Mesothelial cell of epicardium (in vitro differentiated cells): ENCODE measurements at regions not wholly inside any gene's neighbourhood (a gene's known extent, or its start where the extent isn't known, plus 50 kb on each side); places are given as distances from the start of the nearest gene placed in this dataset.

Experiments
- DNase-seq, 2 experiments: peaks; one replicate each; pipeline ENCODE4 v3.0.0; 2021; ENCODE audit warnings: low spot score in 2 of 2; ENCODE audit not compliant: unreplicated experiment in 2 of 2
- H3K27ac Mint-ChIP-seq: 2 replicates; pipeline ENCODE4 v1.8.0; 2021; ENCODE audit warnings: mixed read lengths
- H3K27me3 Mint-ChIP-seq: 2 replicates; pipeline ENCODE4 v1.8.0; 2021; ENCODE audit warnings: low read depth, mixed read lengths
- H3K36me3 Mint-ChIP-seq: 2 replicates; pipeline ENCODE4 v1.8.0; 2021; ENCODE audit warnings: mixed read lengths
- H3K4me1 Mint-ChIP-seq: 2 replicates; pipeline ENCODE4 v1.8.0; 2021; ENCODE audit warnings: mixed read lengths
- H3K4me3 Mint-ChIP-seq: 2 replicates; pipeline ENCODE4 v1.8.0; 2021; ENCODE audit warnings: mild to moderate bottlenecking, moderate library complexity, mixed read lengths
- H3K9me3 Mint-ChIP-seq: 2 replicates; pipeline ENCODE4 v1.8.0; 2021; ENCODE audit warnings: mixed read lengths
- CTCF ChIP-seq: fragments of 200-600 bp; sonication (generic); IDR thresholded peaks from one replicate; pipeline ENCODE4 v1.5.0; 2021; ENCODE audit warnings: antibody characterized with exemption; ENCODE audit not compliant: unreplicated experiment

GRCh38 chr12:43277651-43278540, 274.1 kb downstream of the ADAMTS20 start:
- Mint-ChIP-seq H3K9me3 (peaks cover 11% of the 10 kb centered on the region), H3K36me3 (peaks cover 4% of the 10 kb centered on the region), H3K4me1 (peaks cover 30% of the 10 kb centered on the region), H3K4me3 (no peak overlapping the region), H3K27ac (peak overlapping the region; percentile 39), H3K27me3 (no peaks in the 10 kb centered on the region)
- DNase-seq = no peak
- no peak for TF ChIP-seq CTCF

- no peak for TF ChIP-seq CTCF
- peaks cover 4% of the 10 kb centered on the region for H3K9me3 Mint-ChIP-seq
- peaks cover 4% of the 10 kb centered on the region for H3K36me3 Mint-ChIP-seq
- H3K4me3 Mint-ChIP-seq = no peak overlapping the region
- peak overlapping the region; percentile 19 for H3K27ac Mint-ChIP-seq
- H3K27me3 Mint-ChIP-seq = no peaks in the 10 kb centered on the region
- peaks cover 19% of the 10 kb centered on the region for H3K4me1 Mint-ChIP-seq
- no peak for DNase-seq
Measured at GRCh38 chr12:43273467-43273866, 278.5 kb downstream of the ADAMTS20 start.

GRCh38 chr12:43271659-43272058, 280.3 kb downstream of the ADAMTS20 start:
- Mint-ChIP-seq H3K27me3 (no peaks in the 10 kb centered on the region), H3K4me3 (no peak overlapping the region), H3K36me3 (peaks cover 4% of the 10 kb centered on the region), H3K9me3 (peaks cover 5% of the 10 kb centered on the region), H3K4me1 (peaks cover 21% of the 10 kb centered on the region), H3K27ac (no peak overlapping the region)
- no peak for TF ChIP-seq CTCF
- no peak for DNase-seq

- peaks cover 18% of the 10 kb centered on the region for H3K4me1 Mint-ChIP-seq
- peaks cover 2% of the 10 kb centered on the region for H3K36me3 Mint-ChIP-seq
- no peak for TF ChIP-seq CTCF
- no peaks in the 10 kb centered on the region for H3K27me3 Mint-ChIP-seq
- H3K4me3 Mint-ChIP-seq = no peak overlapping the region
- DNase-seq = no peak
- H3K9me3 Mint-ChIP-seq = peaks cover 15% of the 10 kb centered on the region
- no peak overlapping the region for H3K27ac Mint-ChIP-seq
Measured at GRCh38 chr12:43267818-43268217, 284.2 kb downstream of the ADAMTS20 start.

- Mint-ChIP-seq H3K9me3 (peaks cover 15% of the 10 kb centered on the region), H3K4me3 (no peak overlapping the region), H3K27ac (no peak overlapping the region), H3K4me1 (peaks cover 5% of the 10 kb centered on the region), H3K27me3 (no peaks in the 10 kb centered on the region), H3K36me3 (peaks cover 2% of the 10 kb centered on the region)
- no peak for TF ChIP-seq CTCF
- DNase-seq = no peak
Measured at GRCh38 chr12:43261701-43262100, 290.3 kb downstream of the ADAMTS20 start.
